NCI-H1092 (cell line): ENCODE measurements at regions not wholly inside any gene's neighbourhood (a gene's known extent, or its start where the extent isn't known, plus 50 kb on each side); places are given as distances from the start of the nearest gene placed in this dataset.

Source experiments
- DNase-seq: peaks from one replicate; lab custom pipeline; 2025; lab: John Stamatoyannopoulos, UW

GRCh38 chr5:166373817-166374216, 1917.6 kb upstream of the WWC1 start:
- no peak for DNase-seq

GRCh38 chr5:166377756-166378155, 1913.7 kb upstream of the WWC1 start:
- DNase-seq = no peak

- no peak for DNase-seq
Observed at GRCh38 chr5:166379517-166379916, 1911.9 kb upstream of the WWC1 start.

- DNase-seq = no peak
Observed at GRCh38 chr5:166382031-166382430, 1909.4 kb upstream of the WWC1 start.

GRCh38 chr5:166398131-166398530, 1893.3 kb upstream of the WWC1 start:
- no peak for DNase-seq

GRCh38 chr5:166399781-166400180, 1891.7 kb upstream of the WWC1 start:
- no peak for DNase-seq

GRCh38 chr5:166401391-166401790, 1890.1 kb upstream of the WWC1 start:
- no peak for DNase-seq

GRCh38 chr5:166412191-166412590, 1879.3 kb upstream of the WWC1 start:
- no peak for DNase-seq

GRCh38 chr5:166427211-166427610, 1864.2 kb upstream of the WWC1 start:
- DNase-seq = no peak

GRCh38 chr5:166428264-166428803, 1863.1 kb upstream of the WWC1 start:
- DNase-seq = no peak

- no peak for DNase-seq
Observed at GRCh38 chr5:166430491-166431319, 1860.7 kb upstream of the WWC1 start.

GRCh38 chr5:166431456-166431855, 1860.0 kb upstream of the WWC1 start:
- DNase-seq = no peak

- DNase-seq = no peak
Observed at GRCh38 chr5:166433679-166434078, 1857.8 kb upstream of the WWC1 start.

- no peak for DNase-seq
Observed at GRCh38 chr5:166436872-166437271, 1854.6 kb upstream of the WWC1 start.

- DNase-seq = no peak
Observed at GRCh38 chr5:166486348-166486747, 1805.1 kb upstream of the WWC1 start.

- no peak for DNase-seq
Observed at GRCh38 chr5:166488560-166488959, 1802.9 kb upstream of the WWC1 start.

GRCh38 chr5:166493040-166493439, 1798.4 kb upstream of the WWC1 start:
- DNase-seq = no peak

- DNase-seq = no peak
Observed at GRCh38 chr5:166493612-166494011, 1797.8 kb upstream of the WWC1 start.

- no peak for DNase-seq
Observed at GRCh38 chr5:166497496-166498104, 1793.8 kb upstream of the WWC1 start.

GRCh38 chr5:166499447-166500240, 1791.8 kb upstream of the WWC1 start:
- DNase-seq = no peak

GRCh38 chr5:166503506-166503905, 1787.9 kb upstream of the WWC1 start:
- DNase-seq = no peak

- peak; percentile 67 for DNase-seq
Observed at GRCh38 chr5:166505067-166505466, 1786.4 kb upstream of the WWC1 start.

GRCh38 chr5:166505544-166505943, 1785.9 kb upstream of the WWC1 start:
- DNase-seq = peak; percentile 79
